IMR-90 (cell line): ENCODE measurements at regions not wholly inside any gene's neighbourhood (a gene's known extent, or its start where the extent isn't known, plus 50 kb on each side); places are given as distances from the start of the nearest gene placed in this dataset.

Experiments
- ATAC-seq: fragments of 200-7000 bp; cut with Tn5 transposase; 2 replicates; pipeline ENCODE4 v1.9.1; 2020; ENCODE audit warnings: low read depth, mild to moderate bottlenecking, moderate library complexity
- BruUV-seq: library from RNA; stranded (reverse); fragments of 400-500 nt; replicated peaks from 2 replicates; lab custom pipeline; 2021; lab: Mats Ljungman, UMichigan
- CTCF ChIA-PET: fragments of 300-600 bp; formaldehyde crosslinking; extraction: SDS; loops from one replicate; lab custom pipeline; 2021; ENCODE audit warnings: antibody characterized with exemption; lab: Yijun Ruan, JAX
- POLR2A ChIA-PET: fragments of 300-600 bp; sonication (Branson Sonifier 250); formaldehyde crosslinking; loops from one replicate; lab custom pipeline; 2022; ENCODE audit warnings: antibody characterized with exemption; ENCODE audit not compliant: unreplicated experiment; lab: Charles Lee
- DNase-seq: peaks from one replicate; pipeline ENCODE4 v3.0.0; 2013
- H2AFZ ChIP-seq: replicated peaks from 2 replicates; pipeline ENCODE3; 2013; ENCODE audit warnings: low read length, mild to moderate bottlenecking; ENCODE audit not compliant: poor library complexity
- H2AK5ac ChIP-seq: 2 replicates; pipeline ENCODE4 v1.6.1; 2013; ENCODE audit warnings: low read depth, low read length, inconsistent platforms
- H2AK9ac ChIP-seq: replicated peaks from 2 replicates; pipeline ENCODE3; 2013; ENCODE audit warnings: mild to moderate bottlenecking, low read depth, low read length, moderate library complexity; ENCODE audit not compliant: poor library complexity
- H2BK120ac ChIP-seq: 2 replicates; pipeline ENCODE4 v1.6.1; 2013; ENCODE audit warnings: low read depth, low read length, inconsistent platforms
- H2BK15ac ChIP-seq: 3 replicates; pipeline ENCODE4 v1.6.1; 2013; ENCODE audit warnings: low read depth, low read length, inconsistent platforms
- H2BK20ac ChIP-seq: 2 replicates; pipeline ENCODE4 v1.6.1; 2013; ENCODE audit warnings: low read depth, mild to moderate bottlenecking, inconsistent platforms, low read length, moderate library complexity
- H2BK5ac ChIP-seq: 2 replicates; pipeline ENCODE4 v1.6.1; 2013; ENCODE audit warnings: mild to moderate bottlenecking, low read depth, low read length, inconsistent platforms; ENCODE audit not compliant: poor library complexity, severe bottlenecking
- H3K14ac ChIP-seq: replicated peaks from 2 replicates; pipeline ENCODE4 v1.6.1; 2013; ENCODE audit warnings: low read depth, low read length, inconsistent platforms
- H3K18ac ChIP-seq: 2 replicates; pipeline ENCODE4 v1.6.1; 2013; ENCODE audit warnings: low read depth, low read length, control low read depth
- H3K23ac ChIP-seq: 2 replicates; pipeline ENCODE4 v1.6.1; 2013; ENCODE audit warnings: low read depth, low read length, inconsistent platforms
- H3K27ac ChIP-seq: 2 replicates; pipeline ENCODE4 v1.5.1; 2013; ENCODE audit warnings: mild to moderate bottlenecking, control low read depth, low read length; ENCODE audit not compliant: insufficient read depth
- H3K27me3 ChIP-seq: 2 replicates; pipeline ENCODE4 v1.6.1; 2013; ENCODE audit warnings: low read length; ENCODE audit not compliant: control insufficient read depth, insufficient read depth
- H3K36me3 ChIP-seq: 2 replicates; pipeline ENCODE4 v1.6.1; 2013; ENCODE audit warnings: low read length, mixed read lengths; ENCODE audit not compliant: control insufficient read depth, insufficient read depth
- H3K4ac ChIP-seq: 2 replicates; pipeline ENCODE4 v1.6.1; 2013; ENCODE audit warnings: low read depth, low read length, inconsistent platforms
- H3K4me1 ChIP-seq: 2 replicates; pipeline ENCODE4 v1.6.1; 2013; ENCODE audit warnings: low read length, mixed read lengths; ENCODE audit not compliant: control insufficient read depth, insufficient read depth
- H3K4me2 ChIP-seq: 2 replicates; pipeline ENCODE4 v1.6.1; 2013; ENCODE audit warnings: low read depth, mild to moderate bottlenecking, control low read depth, low read length, moderate library complexity
- H3K4me3 ChIP-seq: 2 replicates; pipeline ENCODE4 v1.5.1; 2013; ENCODE audit warnings: low read depth, mild to moderate bottlenecking, control low read depth, low read length, moderate library complexity; ENCODE audit not compliant: insufficient read depth
- H3K56ac ChIP-seq: 2 replicates; pipeline ENCODE4 v1.6.1; 2013; ENCODE audit warnings: low read length, inconsistent platforms; ENCODE audit not compliant: insufficient read depth; ENCODE audit errors: extremely low read depth
- H3K79me1 ChIP-seq, 2 experiments: 2 replicates each; pipeline ENCODE4 v1.6.1; 2013; ENCODE audit warnings: low read length in 2 of 2, inconsistent platforms in 1 of 2, low read depth in 1 of 2
- H3K9ac ChIP-seq: 2 replicates; pipeline ENCODE4 v1.6.1; 2013; ENCODE audit warnings: low read depth, low read length, control low read depth
- H3K9me1 ChIP-seq: 2 replicates; pipeline ENCODE4 v1.6.1; 2013; ENCODE audit warnings: low read length, inconsistent platforms; ENCODE audit not compliant: insufficient read depth
- H3K9me3 ChIP-seq: 2 replicates; pipeline ENCODE4 v1.6.1; 2013; ENCODE audit warnings: low read length; ENCODE audit not compliant: control insufficient read depth, insufficient read depth
- H4K20me1 ChIP-seq: 2 replicates; pipeline ENCODE4 v1.6.1; 2013; ENCODE audit warnings: low read length, inconsistent platforms; ENCODE audit not compliant: insufficient read depth
- H4K5ac ChIP-seq: 2 replicates; pipeline ENCODE4 v1.6.1; 2013; ENCODE audit warnings: mild to moderate bottlenecking, low read depth, low read length, control low read depth
- H4K8ac ChIP-seq, 2 experiments: 2 replicates each; pipeline ENCODE4 v1.6.1; 2013; ENCODE audit warnings: low read depth in 2 of 2, low read length in 2 of 2, control low read depth in 1 of 2, inconsistent platforms in 1 of 2
- H4K91ac ChIP-seq: 2 replicates; pipeline ENCODE4 v1.6.1; 2013; ENCODE audit warnings: low read depth, low read length, inconsistent platforms; ENCODE audit not compliant: insufficient read depth
- BHLHE40 ChIP-seq: fragments of 150-350 bp; IDR thresholded peaks from 2 replicates; pipeline ENCODE4 v1.6.1; 2016; ENCODE audit warnings: mild to moderate bottlenecking, low read depth, low read length
- CEBPB ChIP-seq: IDR thresholded peaks from 2 replicates; pipeline ENCODE4 v1.6.1; 2012; ENCODE audit warnings: low read depth, low read length, improper control_type of control experiment
- CHD1 ChIP-seq: IDR thresholded peaks from 2 replicates; pipeline ENCODE4 v1.6.1; 2012; ENCODE audit warnings: low read depth, low read length, improper control_type of control experiment
- CTCF ChIP-seq: conservative IDR thresholded peaks from 2 replicates; pipeline ENCODE4 v1.5.1; 2012; ENCODE audit warnings: mild to moderate bottlenecking, low read depth, low read length, improper control_type of control experiment
- ELK1 ChIP-seq: fragments of 150-350 bp; IDR thresholded peaks from 2 replicates; pipeline ENCODE4 v1.6.1; 2016; ENCODE audit warnings: low read depth, mild to moderate bottlenecking, low read length, moderate library complexity, borderline replicate concordance
- FOS ChIP-seq: fragments of 150-350 bp; IDR thresholded peaks from 2 replicates; pipeline ENCODE4 v1.6.1; 2016; ENCODE audit warnings: low read depth, low read length
- MAFK ChIP-seq: IDR thresholded peaks from 2 replicates; pipeline ENCODE4 v1.6.1; 2012; ENCODE audit warnings: low read depth, low read length, improper control_type of control experiment
- MAZ ChIP-seq: IDR thresholded peaks from 2 replicates; pipeline ENCODE4 v1.6.1; 2012; ENCODE audit warnings: low read depth, mild to moderate bottlenecking, low read length, improper control_type of control experiment, moderate library complexity, borderline replicate concordance
- MXI1 ChIP-seq: IDR thresholded peaks from 2 replicates; pipeline ENCODE4 v1.6.1; 2012; ENCODE audit warnings: low read depth, mild to moderate bottlenecking, low read length, moderate library complexity, borderline replicate concordance
- NFE2L2 ChIP-seq: fragments of 150-350 bp; IDR thresholded peaks from 2 replicates; pipeline ENCODE4 v1.6.1; 2016; ENCODE audit warnings: low read depth, mild to moderate bottlenecking, low read length
- POLR2A ChIP-seq: IDR thresholded peaks from 2 replicates; pipeline ENCODE4 v1.6.1; 2012; ENCODE audit warnings: mild to moderate bottlenecking, low read depth, low read length
- RAD21 ChIP-seq: IDR thresholded peaks from 2 replicates; pipeline ENCODE4 v1.6.1; 2012; ENCODE audit warnings: low read length, improper control_type of control experiment
- RCOR1 ChIP-seq: IDR thresholded peaks from 2 replicates; pipeline ENCODE4 v1.6.1; 2012; ENCODE audit warnings: mild to moderate bottlenecking, low read length, improper control_type of control experiment; ENCODE audit not compliant: insufficient replicate concordance
- RFX5 ChIP-seq: IDR thresholded peaks from 2 replicates; pipeline ENCODE4 v1.8.0; 2012; ENCODE audit warnings: low read depth, mild to moderate bottlenecking, low read length, moderate library complexity
- SMC3 ChIP-seq: fragments of 150-350 bp; IDR thresholded peaks from 2 replicates; pipeline ENCODE4 v1.6.1; 2016; ENCODE audit warnings: low read depth, mild to moderate bottlenecking, antibody characterized with exemption, low read length, moderate library complexity
- WGBS, 2 experiments: methylation state at CpG; one replicate each; pipeline versions ENCODE4 v1.1.5 to v1.1.7; 2013; ENCODE audit warnings: missing lambda C conversion rate in 2 of 2; ENCODE audit not compliant: insufficient read length in 1 of 2; ENCODE audit errors: extremely low coverage in 2 of 2; 5-methylcytosine and 5-hydroxymethylcytosine counted together
- dilution Hi-C: fragments of 300-500 bp; cut with HindIII; formaldehyde crosslinking; loops from one replicate; pipeline ENCODE4 v1.14.3; 2018; ENCODE audit warnings: low sequenced_read_pairs; ENCODE audit not compliant: unreplicated experiment
- in situ Hi-C: fragments of 300-500 bp; cut with MboI; formaldehyde crosslinking; loops from 3 replicates; pipeline ENCODE4 v1.14.3; 2019; ENCODE audit warnings: low sequenced_read_pairs, inconsistent platforms, mixed read lengths
- intact Hi-C: fragments of 100-400 bp; cut with micrococcal nuclease; formaldehyde crosslinking; loops from 2 replicates; pipeline ENCODE4 v1.10.0; 2022
- TF ChIP-seq, protein P1 (sequence below): fragments of 150-350 bp; IDR thresholded peaks from 2 replicates; pipeline ENCODE4 v1.6.1; 2017; ENCODE audit warnings: mild to moderate bottlenecking, antibody characterized with exemption, low read length, low read depth

- Histone ChIP-seq H3K27ac (no peak overlapping the region), H3K4me1 (no peaks in the 10 kb centered on the region), H2BK5ac (no peak overlapping the region), H2BK20ac (no peak overlapping the region), H4K20me1 (no peaks in the 10 kb centered on the region), H3K4me2 (no peak overlapping the region), H4K91ac (no peak overlapping the region), H3K9ac (no peak overlapping the region), H3K9me1 (no peaks in the 10 kb centered on the region), H3K9me3 (no peaks in the 10 kb centered on the region), H2AK9ac (no peak overlapping the region), H3K14ac (no peak overlapping the region), H3K56ac (no peak overlapping the region), H3K18ac (no peak overlapping the region), H3K27me3 (peaks cover 5% of the 10 kb centered on the region; the same call in 1 of the 2 replicates), H3K23ac (no peak overlapping the region), H3K79me1 (no peaks in the 10 kb centered on the region), H3K4me3 (no peak overlapping the region), H2BK15ac (no peak overlapping the region), H3K4ac (no peak overlapping the region), H4K8ac (no peak overlapping the region), H2AK5ac (no peak overlapping the region), H3K36me3 (no peaks in the 10 kb centered on the region), H4K5ac (no peak overlapping the region), H2BK120ac (no peak overlapping the region), H2AFZ (no peak overlapping the region)
- no TSS peak for BruUV-seq
- intact Hi-C loops, result no loop called here
- no peak for ATAC-seq
- dilution Hi-C loops, result no loop called here
- POLR2A ChIA-PET, result no interaction called here
- no CpG with 5 or more reads among the region's 9 CpGs for WGBS, 2 experiments
- CTCF ChIA-PET, result no interaction called here
- in situ Hi-C loops, result loop anchor here (5.0 kb wide), 1 partner anchor 610 kb away; no protein-coding TSS in a partner anchor
- no peak for DNase-seq
- TF ChIP-seq CHD1 (no peak), ELK1 (no peak), FOS (no peak), SMC3 (no peak), POLR2A (no peak), CTCF (no peak), RCOR1 (no peak), RAD21 (no peak), BHLHE40 (no peak), CEBPB (no peak), RFX5 (no peak), MAZ (no peak), MXI1 (no peak), MAFK (no peak), NFE2L2 (no peak)
- TF ChIP-seq, protein P1, sequence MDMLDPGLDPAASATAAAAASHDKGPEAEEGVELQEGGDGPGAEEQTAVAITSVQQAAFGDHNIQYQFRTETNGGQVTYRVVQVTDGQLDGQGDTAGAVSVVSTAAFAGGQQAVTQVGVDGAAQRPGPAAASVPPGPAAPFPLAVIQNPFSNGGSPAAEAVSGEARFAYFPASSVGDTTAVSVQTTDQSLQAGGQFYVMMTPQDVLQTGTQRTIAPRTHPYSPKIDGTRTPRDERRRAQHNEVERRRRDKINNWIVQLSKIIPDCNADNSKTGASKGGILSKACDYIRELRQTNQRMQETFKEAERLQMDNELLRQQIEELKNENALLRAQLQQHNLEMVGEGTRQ, result no peak
Observed at GRCh38 chr1:29852248-29852647, 615.9 kb downstream of the PTPRU start.
